A673 (cell line): ENCODE measurements at regions not wholly inside any gene's neighbourhood (a gene's known extent, or its start where the extent isn't known, plus 50 kb on each side); places are given as distances from the start of the nearest gene placed in this dataset.

Source experiments
- BruUV-seq: library from RNA; stranded (reverse); fragments of 400-500 nt; replicated peaks from 2 replicates; lab custom pipeline; 2021; lab: Mats Ljungman, UMichigan
- CTCF ChIA-PET: fragments of 300-600 bp; sonication (Branson Sonifier 250); formaldehyde crosslinking; loops from one replicate; lab custom pipeline; 2022; ENCODE audit warnings: antibody characterized with exemption; lab: Charles Lee
- POLR2A ChIA-PET: fragments of 300-600 bp; sonication (Branson Sonifier 250); formaldehyde crosslinking; loops from one replicate; lab custom pipeline; 2022; ENCODE audit warnings: antibody characterized with exemption; ENCODE audit not compliant: low non-redundant PET; lab: Charles Lee
- DNase-seq: peaks from one replicate; pipeline ENCODE4 v3.0.0-alpha.2; 2015; ENCODE audit warnings: low spot score
- H3K27ac ChIP-seq: fragments of 200-600 bp; sonication (generic); 2 replicates; pipeline ENCODE4 v1.5.1; 2016; ENCODE audit warnings: mixed run types, low read depth, mild to moderate bottlenecking, mixed read lengths, antibody characterized with exemption, low read length; ENCODE audit not compliant: poor library complexity, severe bottlenecking
- H3K27me3 ChIP-seq: fragments of 200-600 bp; sonication (generic); replicated peaks from 2 replicates; pipeline ENCODE4 v1.6.1; 2017; ENCODE audit warnings: mixed run types, low read depth, mild to moderate bottlenecking, mixed read lengths, antibody characterized with exemption, low read length; ENCODE audit not compliant: insufficient read depth, poor library complexity
- H3K36me3 ChIP-seq: fragments of 200-600 bp; sonication (generic); 2 replicates; pipeline ENCODE4 v1.6.1; 2016; ENCODE audit warnings: mixed run types, mild to moderate bottlenecking, mixed read lengths, antibody characterized with exemption, low read length; ENCODE audit not compliant: insufficient read depth, poor library complexity, severe bottlenecking
- H3K4me1 ChIP-seq: fragments of 200-600 bp; sonication (generic); 2 replicates; pipeline ENCODE4 v1.6.1; 2017; ENCODE audit warnings: mixed run types, mild to moderate bottlenecking, mixed read lengths, antibody characterized with exemption, low read length; ENCODE audit not compliant: insufficient read depth, poor library complexity, severe bottlenecking
- H3K4me3 ChIP-seq: fragments of 200-600 bp; sonication (generic); 2 replicates; pipeline ENCODE4 v1.5.1; 2016; ENCODE audit warnings: low read depth, mixed run types, mild to moderate bottlenecking, mixed read lengths, low read length; ENCODE audit not compliant: poor library complexity, severe bottlenecking
- H3K9me3 ChIP-seq: fragments of 200-600 bp; sonication (generic); 2 replicates; pipeline ENCODE4 v1.6.1; 2016; ENCODE audit warnings: mixed run types, low read depth, mild to moderate bottlenecking, mixed read lengths, antibody characterized with exemption, low read length; ENCODE audit not compliant: poor library complexity, severe bottlenecking
- CTCF ChIP-seq: fragments of 300-800, 200-600 bp; sonication (generic); conservative IDR thresholded peaks from 2 replicates; pipeline ENCODE4 v1.5.1; 2017; ENCODE audit warnings: low read depth, mild to moderate bottlenecking, antibody characterized with exemption, low read length, moderate library complexity, mixed read lengths
- EZH2 ChIP-seq: fragments of 200-600 bp; sonication (generic); IDR thresholded peaks from 2 replicates; pipeline ENCODE4 v1.6.1; 2017; ENCODE audit warnings: borderline replicate concordance, low read depth, mild to moderate bottlenecking, mixed read lengths, antibody characterized with exemption, low read length; ENCODE audit not compliant: poor library complexity, severe bottlenecking
- intact Hi-C: fragments of 100-400 bp; cut with micrococcal nuclease; formaldehyde crosslinking; loops from one replicate; pipeline ENCODE4 v1.10.0; 2022; ENCODE audit not compliant: unreplicated experiment

- Histone ChIP-seq H3K27ac (no peak overlapping the region), H3K27me3 (peaks cover 32% of the 10 kb centered on the region), H3K9me3 (no peaks in the 10 kb centered on the region), H3K4me3 (no peak overlapping the region), H3K36me3 (no peaks in the 10 kb centered on the region), H3K4me1 (no peaks in the 10 kb centered on the region)
- TF ChIP-seq CTCF = no peak
- TF ChIP-seq EZH2 = no peak
- POLR2A ChIA-PET = no interaction called here
- DNase-seq = no peak
- intact Hi-C loops = no loop called here
- BruUV-seq = no TSS peak
- CTCF ChIA-PET = no interaction called here
Measured at GRCh38 chr11:134481933-134482527, 70.0 kb upstream of the B3GAT1 start.

DNA sequence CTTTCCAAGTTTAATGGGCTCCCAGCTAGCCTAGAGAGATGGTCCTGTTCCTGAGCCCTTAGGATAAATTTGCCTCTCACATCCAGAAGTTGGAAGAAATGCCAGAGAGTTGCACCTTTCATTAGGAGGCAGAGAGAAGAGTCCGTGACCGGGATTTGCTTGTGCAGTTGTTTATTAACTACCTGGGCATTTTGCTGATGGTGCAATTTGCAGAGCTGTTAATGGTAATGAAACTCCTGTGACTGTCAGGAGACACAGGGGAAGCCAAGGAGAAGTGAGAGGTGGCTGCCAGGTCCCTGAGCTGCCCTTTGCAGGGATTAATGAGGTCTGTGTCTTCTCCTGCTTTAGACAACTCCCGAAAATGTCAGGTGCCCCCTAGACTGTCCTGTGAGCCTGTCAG, 69.1 kb upstream of the B3GAT1 start:
- Histone ChIP-seq H3K4me3 (no peak overlapping the region), H3K4me1 (no peaks in the 10 kb centered on the region), H3K36me3 (no peaks in the 10 kb centered on the region), H3K9me3 (no peaks in the 10 kb centered on the region), H3K27ac (no peak overlapping the region), H3K27me3 (peaks cover 37% of the 10 kb centered on the region)
- TF ChIP-seq EZH2 (no peak), CTCF (no peak)
- intact Hi-C loops = no loop called here
- CTCF ChIA-PET = no interaction called here
- POLR2A ChIA-PET = no interaction called here
- BruUV-seq = no TSS peak
- no peak for DNase-seq

- BruUV-seq = no TSS peak
- Histone ChIP-seq H3K27ac (no peak overlapping the region), H3K36me3 (no peaks in the 10 kb centered on the region), H3K4me3 (no peak overlapping the region), H3K27me3 (peaks cover 37% of the 10 kb centered on the region), H3K9me3 (no peaks in the 10 kb centered on the region), H3K4me1 (no peaks in the 10 kb centered on the region)
- intact Hi-C loops = no loop called here
- CTCF ChIA-PET = no interaction called here
- TF ChIP-seq EZH2 (no peak), CTCF (no peak)
- POLR2A ChIA-PET = no interaction called here
- no peak for DNase-seq
Measured at GRCh38 chr11:134480136-134480712, 68.2 kb upstream of the B3GAT1 start.
